Vagina (tissue), 2 donors: ENCODE measurements at regions not wholly inside any gene's neighbourhood (a gene's known extent, or its start where the extent isn't known, plus 50 kb on each side); places are given as distances from the start of the nearest gene placed in this dataset.

Experiments used
- POLR2A ChIP-seq, 2 donors: fragments of 450-650 bp; IDR thresholded peaks; one replicate each; pipeline ENCODE4 v1.6.1; 2017; ENCODE audit warnings: antibody characterized with exemption in 2 of 2, mild to moderate bottlenecking in 2 of 2, moderate library complexity in 2 of 2
- TF ChIP-seq, protein P1 (sequence below), 3 experiments: fragments of 450-650 bp in 2 of 3; fragments of 200-600 bp in 1 of 3; sonication (generic) in 1 of 3; IDR thresholded peaks; one replicate each; pipeline ENCODE4 v1.5.1; 2017 to 2019; ENCODE audit warnings: antibody characterized with exemption in 3 of 3, mild to moderate bottlenecking in 2 of 3, moderate library complexity in 2 of 3

GRCh38 chr12:24095245-24095644 is 145.8 kb upstream of the SOX5 start:
- no peak for TF ChIP-seq POLR2A (IDR thresholded peaks at IDR 0.05)
- TF ChIP-seq, protein P1, sequence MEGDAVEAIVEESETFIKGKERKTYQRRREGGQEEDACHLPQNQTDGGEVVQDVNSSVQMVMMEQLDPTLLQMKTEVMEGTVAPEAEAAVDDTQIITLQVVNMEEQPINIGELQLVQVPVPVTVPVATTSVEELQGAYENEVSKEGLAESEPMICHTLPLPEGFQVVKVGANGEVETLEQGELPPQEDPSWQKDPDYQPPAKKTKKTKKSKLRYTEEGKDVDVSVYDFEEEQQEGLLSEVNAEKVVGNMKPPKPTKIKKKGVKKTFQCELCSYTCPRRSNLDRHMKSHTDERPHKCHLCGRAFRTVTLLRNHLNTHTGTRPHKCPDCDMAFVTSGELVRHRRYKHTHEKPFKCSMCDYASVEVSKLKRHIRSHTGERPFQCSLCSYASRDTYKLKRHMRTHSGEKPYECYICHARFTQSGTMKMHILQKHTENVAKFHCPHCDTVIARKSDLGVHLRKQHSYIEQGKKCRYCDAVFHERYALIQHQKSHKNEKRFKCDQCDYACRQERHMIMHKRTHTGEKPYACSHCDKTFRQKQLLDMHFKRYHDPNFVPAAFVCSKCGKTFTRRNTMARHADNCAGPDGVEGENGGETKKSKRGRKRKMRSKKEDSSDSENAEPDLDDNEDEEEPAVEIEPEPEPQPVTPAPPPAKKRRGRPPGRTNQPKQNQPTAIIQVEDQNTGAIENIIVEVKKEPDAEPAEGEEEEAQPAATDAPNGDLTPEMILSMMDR (IDR thresholded peaks at IDR 0.05) = no peak
